ENCODE measurements at regions not wholly inside any gene's neighbourhood (a gene's known extent, or its start where the extent isn't known, plus 50 kb on each side); places are given as distances from the start of the nearest gene placed in this dataset.

DNA sequence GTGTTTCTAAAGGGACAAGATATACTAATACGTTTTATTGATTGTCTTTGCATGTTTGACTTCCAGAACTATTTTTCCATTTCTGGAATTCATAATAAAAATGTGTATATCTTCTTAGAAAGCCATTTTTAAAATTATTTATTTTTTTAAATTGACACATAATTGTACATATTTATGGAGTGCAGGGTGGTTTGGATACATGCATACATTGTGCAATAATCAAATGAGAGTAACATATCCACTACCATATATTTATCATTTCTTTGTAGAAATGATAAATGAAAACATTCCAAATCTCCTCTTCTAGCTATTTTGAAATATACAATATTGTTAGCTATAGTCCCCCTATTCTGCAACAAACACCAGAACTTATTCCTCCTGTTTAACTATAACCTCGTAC is 156.5 kb upstream of the ABI3BP start:
- no peak for TF ChIP-seq EZH2 (IDR thresholded peaks at IDR 0.05)
- TF ChIP-seq, protein P1, sequence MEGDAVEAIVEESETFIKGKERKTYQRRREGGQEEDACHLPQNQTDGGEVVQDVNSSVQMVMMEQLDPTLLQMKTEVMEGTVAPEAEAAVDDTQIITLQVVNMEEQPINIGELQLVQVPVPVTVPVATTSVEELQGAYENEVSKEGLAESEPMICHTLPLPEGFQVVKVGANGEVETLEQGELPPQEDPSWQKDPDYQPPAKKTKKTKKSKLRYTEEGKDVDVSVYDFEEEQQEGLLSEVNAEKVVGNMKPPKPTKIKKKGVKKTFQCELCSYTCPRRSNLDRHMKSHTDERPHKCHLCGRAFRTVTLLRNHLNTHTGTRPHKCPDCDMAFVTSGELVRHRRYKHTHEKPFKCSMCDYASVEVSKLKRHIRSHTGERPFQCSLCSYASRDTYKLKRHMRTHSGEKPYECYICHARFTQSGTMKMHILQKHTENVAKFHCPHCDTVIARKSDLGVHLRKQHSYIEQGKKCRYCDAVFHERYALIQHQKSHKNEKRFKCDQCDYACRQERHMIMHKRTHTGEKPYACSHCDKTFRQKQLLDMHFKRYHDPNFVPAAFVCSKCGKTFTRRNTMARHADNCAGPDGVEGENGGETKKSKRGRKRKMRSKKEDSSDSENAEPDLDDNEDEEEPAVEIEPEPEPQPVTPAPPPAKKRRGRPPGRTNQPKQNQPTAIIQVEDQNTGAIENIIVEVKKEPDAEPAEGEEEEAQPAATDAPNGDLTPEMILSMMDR (IDR thresholded peaks at IDR 0.05) = no peak
- no peak for TF ChIP-seq EZH2phosphoT487 (IDR thresholded peaks at IDR 0.05)

Measured in neural progenitor cell (in vitro differentiated cells).